ENCODE measurements at regions not wholly inside any gene's neighbourhood (a gene's known extent, or its start where the extent isn't known, plus 50 kb on each side); places are given as distances from the start of the nearest gene placed in this dataset.

DNA sequence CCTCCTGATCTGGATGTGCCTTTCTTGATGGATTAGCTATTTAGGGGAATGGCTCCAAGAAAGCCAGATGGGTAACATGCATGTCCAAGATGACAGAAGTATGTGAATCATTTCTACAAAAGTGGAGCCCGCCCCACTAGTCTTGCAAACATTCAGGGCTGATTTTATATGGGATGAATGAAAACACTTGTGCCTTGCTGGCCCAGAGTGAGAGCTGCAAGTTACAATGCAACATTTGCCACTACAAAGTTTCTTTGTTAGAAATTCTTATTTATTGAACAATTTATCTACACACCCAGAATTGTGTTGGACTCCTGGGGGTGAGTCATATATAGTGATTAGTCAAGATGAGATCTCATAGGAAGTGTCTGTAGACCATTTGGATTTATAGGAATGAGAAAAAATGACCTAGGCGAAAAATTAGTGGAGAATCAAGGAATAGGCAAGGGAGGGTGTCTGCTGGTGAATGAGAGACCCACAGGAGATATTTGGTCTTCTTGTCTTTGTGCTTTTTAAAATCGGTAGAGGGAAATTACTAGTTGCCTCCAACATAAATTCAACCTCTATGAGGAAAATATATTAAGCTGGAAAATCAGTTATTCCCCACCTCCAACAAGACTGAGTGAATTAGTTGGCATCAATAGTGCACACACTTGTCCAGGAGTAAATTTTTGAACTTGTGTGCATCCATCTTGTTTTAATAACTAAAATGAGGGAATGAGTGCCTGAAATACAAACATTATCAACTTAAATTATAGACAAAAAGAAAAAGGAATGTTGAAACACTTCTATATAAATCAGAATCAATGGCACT, 53.5 kb upstream of the DCBLD2 start:
- intact Hi-C loops (cut with DNase I; ENCODE audit: low total_unique reads): no loop called here
- 59 to 68% methylated on average over 3 of the region's 3 CpGs for WGBS, 2 donors
- H3K4me3 ChIP-seq (ENCODE audit: low read depth, poor library complexity, severe bottlenecking): no peak overlapping the region
- peak in 1 of 2 donors; percentile 21 for DNase-seq (ENCODE audit: low spot score in 2 of 2)
- TF ChIP-seq CTCF (IDR thresholded peaks at IDR 0.05) (no peak), POLR2A (IDR thresholded peaks at IDR 0.05) (no peak)

GRCh38 chr3:98954242-98954641, 52.7 kb upstream of the DCBLD2 start:
- H3K4me3 ChIP-seq (ENCODE audit: low read depth, poor library complexity, severe bottlenecking): no peak overlapping the region
- TF ChIP-seq CTCF (IDR thresholded peaks at IDR 0.05) (no peak), POLR2A (IDR thresholded peaks at IDR 0.05) (no peak)
- 58 to 72% methylated on average over 1 of the region's 1 CpG for WGBS, 2 donors
- intact Hi-C loops (cut with DNase I; ENCODE audit: low total_unique reads): no loop called here
- DNase-seq (ENCODE audit: low spot score in 2 of 2): no peak

DNA sequence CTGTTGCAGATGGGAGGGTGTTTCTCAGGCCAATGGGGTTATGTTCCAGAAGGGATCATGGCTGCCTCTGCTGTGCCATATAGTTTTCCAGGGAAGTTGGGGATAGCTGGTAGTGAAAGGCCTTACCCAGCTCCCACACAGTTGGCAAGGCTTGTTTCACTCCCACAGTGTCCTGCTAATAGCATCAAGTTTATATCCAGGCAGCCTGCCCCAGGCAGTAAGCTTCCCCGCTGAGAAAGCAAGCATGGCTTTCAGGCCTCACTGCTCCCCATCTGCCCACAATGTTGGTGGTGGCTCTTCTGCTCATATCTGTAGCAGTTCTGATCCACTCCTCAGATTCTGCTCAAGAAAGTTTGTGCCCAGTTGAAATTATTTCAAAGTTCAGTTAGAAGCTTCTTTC, 50.9 kb upstream of the DCBLD2 start:
- intact Hi-C loops (cut with DNase I; ENCODE audit: low total_unique reads): no loop called here
- no peak for DNase-seq (ENCODE audit: low spot score in 2 of 2)
- TF ChIP-seq CTCF (IDR thresholded peaks at IDR 0.05): no peak
- TF ChIP-seq POLR2A (IDR thresholded peaks at IDR 0.05): no peak
- no peak overlapping the region for H3K4me3 ChIP-seq (ENCODE audit: low read depth, poor library complexity, severe bottlenecking)
- WGBS, 2 donors: 58 to 60% methylated on average over 1 of the region's 1 CpG
